Astrocyte of the cerebellum (primary cell): ENCODE measurements at regions not wholly inside any gene's neighbourhood (a gene's known extent, or its start where the extent isn't known, plus 50 kb on each side); places are given as distances from the start of the nearest gene placed in this dataset.

Experiments used
- DNase-seq: peaks from one replicate; pipeline ENCODE4 v3.0.0-alpha.2; 2011; ENCODE audit warnings: low read depth
- H3K4me3 ChIP-seq: 2 replicates; pipeline ENCODE4 v1.5.1; 2011; ENCODE audit warnings: mild to moderate bottlenecking, low read depth, low read length, moderate library complexity
- CTCF ChIP-seq: IDR thresholded peaks from 2 replicates; pipeline ENCODE4 v1.5.1; 2012; ENCODE audit warnings: low read length, low read depth, moderate library complexity, mild to moderate bottlenecking; ENCODE audit errors: missing control alignments
- in situ Hi-C: cut with HindIII; loops from 2 replicates; pipeline ENCODE4 v1.10.0; 2017; ENCODE audit warnings: low sequenced_read_pairs

DNA sequence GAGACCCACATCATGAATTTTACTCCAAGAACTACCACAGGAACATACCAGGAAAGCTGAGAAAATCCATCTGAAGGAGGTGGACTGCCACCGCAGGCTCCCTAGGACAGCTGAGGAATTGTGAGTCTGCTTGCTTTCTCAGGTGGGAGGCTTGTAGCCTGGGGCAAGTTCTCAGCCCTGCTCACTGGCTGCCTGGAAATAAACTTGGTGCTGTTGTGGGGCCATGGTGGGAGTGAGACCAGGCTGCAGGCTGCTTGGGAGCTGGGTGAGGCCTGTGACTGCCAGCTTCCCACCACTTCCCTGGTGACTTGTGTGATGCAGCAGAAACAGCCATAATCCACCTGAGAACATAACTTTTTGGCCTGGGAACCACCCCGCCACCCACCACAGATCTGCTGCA, 132.7 kb upstream of the RAG2 start:
- in situ Hi-C loops, result no loop called here
- TF ChIP-seq CTCF, result no peak
- no peak for DNase-seq
- no peak overlapping the region for H3K4me3 ChIP-seq

- no peak for DNase-seq
- TF ChIP-seq CTCF, result no peak
- H3K4me3 ChIP-seq, result no peak overlapping the region
- in situ Hi-C loops, result no loop called here
Observed at GRCh38 chr11:36729825-36730224, 131.8 kb upstream of the RAG2 start.

DNA sequence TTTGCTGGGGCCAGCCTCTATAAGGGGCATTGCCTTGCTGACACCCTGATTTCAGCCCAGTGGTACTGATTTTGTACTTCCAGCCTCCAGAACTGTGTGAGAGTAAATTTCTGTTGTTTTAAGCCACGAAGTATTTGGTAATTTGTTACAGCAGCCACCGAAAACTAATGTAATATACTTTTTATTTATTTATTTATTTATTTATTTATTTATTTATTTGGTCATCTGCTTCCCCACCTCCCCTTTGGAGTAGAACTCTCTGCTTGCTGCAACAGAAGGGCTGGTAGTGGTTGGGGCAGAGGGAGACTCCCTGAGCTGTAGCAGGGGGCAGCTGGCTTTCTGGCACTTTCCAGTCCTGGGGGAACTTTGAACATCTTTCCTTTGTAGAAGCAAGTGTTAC, 128.4 kb upstream of the RAG2 start:
- H3K4me3 ChIP-seq, result no peak overlapping the region
- no peak for DNase-seq
- in situ Hi-C loops, result no loop called here
- no peak for TF ChIP-seq CTCF

GRCh38 chr11:36724742-36725385, 126.8 kb upstream of the RAG2 start:
- H3K4me3 ChIP-seq, result no peak overlapping the region
- no peak for TF ChIP-seq CTCF
- in situ Hi-C loops, result no loop called here
- DNase-seq, result no peak

DNA sequence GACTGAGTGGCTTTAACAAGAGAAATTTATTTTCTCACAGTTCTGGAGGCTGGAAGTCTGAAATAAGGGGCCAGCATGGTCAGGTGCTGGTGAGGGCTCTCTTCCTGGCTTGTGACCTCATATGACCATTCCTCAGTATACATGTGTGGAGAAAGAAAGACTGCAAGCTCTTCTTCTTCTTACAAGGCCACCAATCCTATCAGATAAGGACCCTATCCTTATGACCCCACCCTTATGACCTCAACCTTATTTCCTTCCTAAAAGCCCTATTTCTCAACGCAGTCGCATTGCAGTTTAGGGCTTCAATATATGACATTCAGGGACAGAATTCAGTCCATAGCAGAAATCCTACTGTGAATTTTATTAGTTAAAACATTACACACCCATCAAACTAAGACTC, 124.4 kb upstream of the RAG2 start:
- DNase-seq, result no peak
- in situ Hi-C loops, result no loop called here
- TF ChIP-seq CTCF, result no peak

GRCh38 chr11:36719358-36720107, 121.5 kb upstream of the RAG2 start:
- DNase-seq, result no peak
- no peak for TF ChIP-seq CTCF
- in situ Hi-C loops, result no loop called here
- H3K4me3 ChIP-seq, result no peak overlapping the region

More for the DNA sequence above, 124.4 kb upstream of the RAG2 start:
- H3K4me3 ChIP-seq, result no peak overlapping the region
